ENCODE measurements at regions not wholly inside any gene's neighbourhood (a gene's known extent, or its start where the extent isn't known, plus 50 kb on each side); places are given as distances from the start of the nearest gene placed in this dataset.

GRCh38 chr6:19444041-19444440, 393.1 kb upstream of the ID4 start (continued):
- TF ChIP-seq HDAC2 (IDR thresholded peaks at IDR 0.05; ENCODE audit: borderline replicate concordance in 1 of 2, low read depth in 2 of 2, low read length in 2 of 2) (no peak), FOSL1 (IDR thresholded peaks at IDR 0.05; ENCODE audit: insufficient read depth, low read depth, low read length) (no peak), CREB1 (IDR thresholded peaks at IDR 0.05) (no peak), SIX5 (IDR thresholded peaks at IDR 0.05; ENCODE audit: low read depth, low read length) (no peak)

Data from H1 (cell line).